ENCODE measurements at regions not wholly inside any gene's neighbourhood (a gene's known extent, or its start where the extent isn't known, plus 50 kb on each side); places are given as distances from the start of the nearest gene placed in this dataset.

- Mint-ChIP-seq H3K4me1 (no peaks in the 10 kb centered on the region), H3K27me3 (ENCODE audit: low read depth) (peaks cover 4% of the 10 kb centered on the region), H3K9me3 (peaks cover 9% of the 10 kb centered on the region), H3K36me3 (no peaks in the 10 kb centered on the region), H3K27ac (no peak overlapping the region), H3K4me3 (no peak overlapping the region)
- no peak for TF ChIP-seq CTCF (IDR thresholded peaks at IDR 0.05; ENCODE audit: unreplicated experiment)
- DNase-seq (ENCODE audit: low spot score in 2 of 2, unreplicated experiment in 2 of 2), result no peak
These were observed 364.6 kb downstream of the CCSER2 start for GRCh38 chr10:84693006-84693405.

- H3K27me3 Mint-ChIP-seq (ENCODE audit: low read depth), result peaks cover 23% of the 10 kb centered on the region
- no peak for TF ChIP-seq CTCF (IDR thresholded peaks at IDR 0.05; ENCODE audit: unreplicated experiment)
- H3K9me3 Mint-ChIP-seq, result peaks cover 9% of the 10 kb centered on the region
- H3K4me1 Mint-ChIP-seq, result no peaks in the 10 kb centered on the region
- no peak overlapping the region for H3K4me3 Mint-ChIP-seq
- DNase-seq (ENCODE audit: low spot score in 2 of 2, unreplicated experiment in 2 of 2), result no peak
- no peaks in the 10 kb centered on the region for H3K36me3 Mint-ChIP-seq
- H3K27ac Mint-ChIP-seq, result no peak overlapping the region
These were observed 367.5 kb downstream of the CCSER2 start for GRCh38 chr10:84695902-84696301.

DNA sequence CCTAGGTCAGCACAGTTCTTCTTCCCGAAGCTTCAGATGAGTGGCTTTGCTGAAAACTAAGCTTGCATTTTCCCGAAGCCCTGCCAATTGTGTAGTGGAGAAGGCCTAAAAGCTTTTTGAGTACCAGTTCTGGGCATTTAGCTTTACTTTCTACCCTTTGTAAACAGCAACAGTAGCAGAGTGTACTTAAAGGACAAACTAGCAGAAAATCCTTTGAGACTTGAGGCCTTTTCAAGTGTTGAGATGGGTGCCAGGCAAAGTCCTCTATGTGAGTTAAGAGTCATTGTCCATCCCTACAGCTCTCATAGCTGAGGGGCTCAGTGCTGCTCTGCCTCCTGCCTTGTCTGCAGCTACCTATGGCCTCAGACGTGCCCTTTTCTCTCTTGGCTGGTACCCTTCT lies 368.2 kb downstream of the CCSER2 start:
- Mint-ChIP-seq H3K27ac (no peak overlapping the region), H3K4me3 (no peak overlapping the region), H3K4me1 (no peaks in the 10 kb centered on the region), H3K27me3 (ENCODE audit: low read depth) (peaks cover 30% of the 10 kb centered on the region), H3K9me3 (peaks cover 9% of the 10 kb centered on the region), H3K36me3 (no peaks in the 10 kb centered on the region)
- no peak for DNase-seq (ENCODE audit: low spot score in 2 of 2, unreplicated experiment in 2 of 2)
- no peak for TF ChIP-seq CTCF (IDR thresholded peaks at IDR 0.05; ENCODE audit: unreplicated experiment)

DNA sequence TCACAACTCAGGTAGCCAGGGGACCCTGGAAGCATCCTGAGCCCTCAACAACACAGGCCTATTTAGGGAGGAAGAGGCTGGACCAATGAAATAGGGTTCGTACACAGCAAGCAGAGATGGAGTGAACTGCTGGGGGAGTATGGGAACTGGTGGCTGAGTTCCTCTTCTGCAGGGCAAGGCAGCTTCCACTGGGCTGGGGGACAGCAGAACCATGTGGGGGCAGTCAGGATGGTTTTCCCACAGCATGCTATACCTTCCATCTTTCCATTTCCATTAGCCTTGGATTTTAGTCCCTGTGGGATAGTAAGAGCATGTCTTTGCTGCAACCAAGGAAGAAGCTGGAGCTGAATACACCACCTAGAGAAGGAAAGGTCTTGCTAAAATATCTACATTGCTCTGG lies 370.6 kb downstream of the CCSER2 start:
- Mint-ChIP-seq H3K36me3 (no peaks in the 10 kb centered on the region), H3K9me3 (no peaks in the 10 kb centered on the region), H3K27ac (no peak overlapping the region), H3K4me1 (no peaks in the 10 kb centered on the region), H3K4me3 (no peak overlapping the region), H3K27me3 (ENCODE audit: low read depth) (peaks cover 29% of the 10 kb centered on the region)
- no peak for TF ChIP-seq CTCF (IDR thresholded peaks at IDR 0.05; ENCODE audit: unreplicated experiment)
- DNase-seq (ENCODE audit: low spot score in 2 of 2, unreplicated experiment in 2 of 2), result no peak

DNA sequence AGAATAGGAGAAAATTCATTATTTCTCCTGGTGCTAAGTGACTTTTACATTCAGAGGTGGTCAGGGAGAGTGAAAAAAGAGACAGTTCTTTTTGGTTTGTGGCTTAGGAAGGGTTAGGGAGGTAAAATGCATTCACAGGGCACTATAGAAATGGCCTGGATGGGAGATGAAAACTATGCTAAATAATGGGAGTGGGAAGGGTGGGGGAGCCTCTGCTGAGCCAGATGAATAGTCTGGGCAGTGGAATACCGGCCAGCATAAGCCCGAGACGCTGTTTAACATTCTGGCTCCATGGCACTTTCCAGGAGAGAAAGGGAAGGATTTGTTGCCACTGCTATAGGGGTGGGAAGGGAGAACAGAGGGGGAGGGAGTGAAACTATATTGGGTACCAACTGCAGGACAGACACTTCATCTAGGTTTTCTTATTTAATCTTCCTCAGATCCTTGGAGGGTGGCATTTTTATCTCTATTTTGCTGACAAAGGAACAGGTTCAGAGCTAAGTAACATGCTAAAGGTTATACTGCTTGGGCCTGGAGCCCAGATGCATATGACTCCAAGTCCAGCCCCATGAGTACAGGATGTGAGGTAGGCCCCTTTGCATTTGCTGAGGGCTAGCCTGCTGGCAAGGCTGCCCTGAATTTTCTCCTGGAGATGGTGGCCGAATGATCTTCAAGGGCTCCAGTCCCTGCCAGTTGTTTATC lies 372.4 kb downstream of the CCSER2 start:
- Mint-ChIP-seq H3K27me3 (ENCODE audit: low read depth) (peaks cover 29% of the 10 kb centered on the region), H3K4me3 (no peak overlapping the region), H3K4me1 (no peaks in the 10 kb centered on the region), H3K36me3 (no peaks in the 10 kb centered on the region), H3K27ac (no peak overlapping the region), H3K9me3 (no peaks in the 10 kb centered on the region)
- no peak for DNase-seq (ENCODE audit: low spot score in 2 of 2, unreplicated experiment in 2 of 2)
- TF ChIP-seq CTCF (IDR thresholded peaks at IDR 0.05; ENCODE audit: unreplicated experiment), result no peak

DNA sequence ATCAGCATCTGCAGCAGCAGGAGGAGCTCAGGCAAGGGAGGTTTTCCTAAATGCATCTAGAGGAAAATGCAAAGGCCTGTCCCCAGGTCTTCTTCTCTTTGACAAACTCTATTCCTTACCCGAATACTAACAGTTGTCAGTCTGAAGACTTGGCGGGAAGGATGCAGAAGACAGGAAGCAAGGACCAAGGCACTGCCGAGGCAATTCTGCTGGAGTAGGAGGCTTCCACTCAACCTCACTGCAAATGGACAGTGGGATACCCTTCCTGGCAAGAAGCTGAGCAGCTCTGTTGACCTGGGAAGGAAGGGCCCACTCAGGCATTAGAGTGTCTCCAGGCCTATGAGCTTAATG lies 373.0 kb downstream of the CCSER2 start:
- Mint-ChIP-seq H3K9me3 (no peaks in the 10 kb centered on the region), H3K36me3 (no peaks in the 10 kb centered on the region), H3K4me1 (no peaks in the 10 kb centered on the region), H3K27me3 (ENCODE audit: low read depth) (peaks cover 29% of the 10 kb centered on the region), H3K27ac (no peak overlapping the region), H3K4me3 (no peak overlapping the region)
- no peak for TF ChIP-seq CTCF (IDR thresholded peaks at IDR 0.05; ENCODE audit: unreplicated experiment)
- DNase-seq (ENCODE audit: low spot score in 2 of 2, unreplicated experiment in 2 of 2), result no peak

Measured in mesothelial cell of epicardium (in vitro differentiated cells).